DMS153 treated with DMSO at 0.1 percent for 48 hours (cell line): ENCODE measurements at regions not wholly inside any gene's neighbourhood (a gene's known extent, or its start where the extent isn't known, plus 50 kb on each side); places are given as distances from the start of the nearest gene placed in this dataset.

Source experiments
- DNase-seq: peaks from one replicate; lab custom pipeline; 2025; ENCODE audit not compliant: unreplicated experiment; lab: John Stamatoyannopoulos, UW

DNA sequence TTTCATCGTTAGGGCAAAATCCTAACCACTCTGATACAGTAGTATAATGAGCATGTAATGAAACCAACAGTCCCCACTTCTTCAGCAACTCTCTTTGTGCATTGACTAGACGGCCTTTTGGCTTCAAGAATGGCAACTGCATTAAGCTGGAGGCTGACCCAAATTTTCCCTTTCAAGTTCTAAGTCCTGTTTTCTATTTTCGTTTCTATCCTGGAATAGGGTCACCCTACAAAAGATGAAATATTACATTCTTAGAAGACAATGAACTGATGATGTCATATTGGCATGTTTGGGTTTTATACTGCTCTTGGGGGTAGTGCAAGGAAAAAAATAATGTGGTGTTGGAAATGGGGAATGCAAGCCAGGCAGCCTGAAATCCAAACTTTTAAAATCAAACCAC is 254.4 kb downstream of the ETAA1 start:
- no peak for DNase-seq

- DNase-seq = no peak
Observed at GRCh38 chr2:67652679-67653078, 255.5 kb downstream of the ETAA1 start.

- DNase-seq = no peak
Observed at GRCh38 chr2:67656875-67657274, 259.7 kb downstream of the ETAA1 start.

- no peak for DNase-seq
Observed at GRCh38 chr2:67658820-67659219, 261.7 kb downstream of the ETAA1 start.

DNA sequence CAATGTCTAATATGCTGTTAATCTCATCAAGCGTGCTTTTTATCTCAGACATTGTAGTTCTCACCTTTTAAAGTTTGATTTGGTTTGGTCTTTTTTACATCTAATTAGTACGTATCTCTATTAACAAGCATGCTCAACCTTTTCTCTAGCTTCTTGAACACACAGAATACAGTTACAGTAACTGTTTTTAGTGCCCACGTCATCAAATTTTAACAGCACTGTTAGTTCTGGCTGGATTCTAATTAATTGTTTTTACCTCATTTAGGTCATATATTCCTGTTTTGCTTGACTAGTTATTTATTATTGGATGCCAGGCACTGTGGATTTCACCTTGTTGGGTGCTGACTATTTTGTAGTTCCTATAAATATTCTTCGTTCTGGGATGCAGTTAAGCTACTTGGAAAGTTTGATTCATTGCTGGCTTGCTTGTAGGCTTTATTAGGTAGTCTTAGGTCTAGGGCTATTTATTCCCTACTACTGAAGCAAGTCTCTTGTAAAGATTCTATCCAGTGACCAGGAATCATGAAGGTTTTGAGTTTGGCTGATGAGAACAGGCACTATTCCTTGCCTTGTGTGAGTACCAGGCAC is 263.0 kb downstream of the ETAA1 start:
- no peak for DNase-seq

- DNase-seq = no peak
Observed at GRCh38 chr2:67660871-67661270, 263.7 kb downstream of the ETAA1 start.

DNA sequence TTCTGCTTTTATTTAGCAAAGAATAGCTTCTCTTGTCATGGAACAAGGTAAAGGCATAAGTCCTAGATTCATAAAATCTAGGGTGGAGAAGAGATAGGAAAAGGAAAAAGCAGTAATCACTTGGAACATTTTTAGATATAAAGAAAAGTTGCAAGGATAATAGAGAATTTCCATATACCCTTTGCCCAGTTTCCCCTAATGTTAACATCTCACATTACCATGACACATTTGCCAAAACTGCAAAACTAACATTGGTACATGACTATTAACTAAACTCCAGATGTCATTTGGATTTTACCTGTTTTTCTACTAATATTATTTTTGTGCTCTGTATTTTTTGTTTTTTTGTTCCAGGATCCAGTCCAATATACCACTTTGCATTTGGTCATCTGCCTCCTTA is 265.1 kb downstream of the ETAA1 start:
- no peak for DNase-seq

DNA sequence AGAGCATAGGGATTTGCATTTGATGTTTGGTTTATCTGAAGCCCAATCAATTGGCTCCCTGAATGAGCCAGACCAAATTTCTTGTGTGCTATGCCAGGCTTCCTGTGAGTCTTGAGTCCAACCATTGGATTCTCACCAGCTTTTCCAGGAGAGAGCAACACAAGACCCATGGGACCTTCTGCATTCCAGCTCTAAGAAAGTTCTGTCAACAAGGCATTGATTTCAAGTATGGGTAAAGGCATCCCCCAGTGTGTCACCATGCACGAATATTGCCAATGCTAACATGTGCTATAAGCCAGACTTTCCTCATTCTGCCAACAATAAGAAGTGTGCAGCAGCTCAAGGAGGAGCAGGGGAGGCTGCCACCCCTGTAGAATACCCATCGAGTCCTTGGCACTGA is 266.6 kb downstream of the ETAA1 start:
- no peak for DNase-seq

DNA sequence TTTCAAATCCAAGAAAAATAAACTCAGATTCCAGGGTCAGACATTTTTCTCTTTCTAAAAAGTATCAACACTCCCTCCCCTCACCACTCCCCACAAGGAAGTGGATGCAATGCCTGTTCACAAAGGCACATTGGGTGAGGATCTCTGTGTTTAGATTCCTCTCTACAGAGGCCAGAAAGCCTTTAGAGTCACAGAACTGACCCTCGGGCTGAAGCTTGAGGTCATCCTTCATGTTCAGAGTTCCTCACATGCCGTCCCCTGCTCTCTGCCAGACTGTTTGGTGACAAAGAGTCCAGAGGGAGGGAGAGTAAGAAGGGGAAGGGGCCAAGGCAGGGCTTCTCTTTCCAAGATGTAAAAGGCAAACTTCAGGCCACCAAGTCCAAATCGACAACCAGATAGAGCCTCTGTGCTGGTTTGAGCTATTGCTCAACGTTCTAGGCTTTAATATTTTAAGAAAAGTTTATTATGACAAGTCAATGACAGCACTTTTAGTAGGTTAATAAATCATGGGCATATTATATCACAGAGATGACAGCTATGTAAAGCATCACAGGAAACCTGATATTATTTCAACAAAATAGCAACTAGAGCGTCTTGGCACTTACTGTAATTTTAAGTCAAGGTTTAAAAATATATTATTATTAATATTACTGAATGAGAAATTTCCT is 269.4 kb downstream of the ETAA1 start:
- no peak for DNase-seq

DNA sequence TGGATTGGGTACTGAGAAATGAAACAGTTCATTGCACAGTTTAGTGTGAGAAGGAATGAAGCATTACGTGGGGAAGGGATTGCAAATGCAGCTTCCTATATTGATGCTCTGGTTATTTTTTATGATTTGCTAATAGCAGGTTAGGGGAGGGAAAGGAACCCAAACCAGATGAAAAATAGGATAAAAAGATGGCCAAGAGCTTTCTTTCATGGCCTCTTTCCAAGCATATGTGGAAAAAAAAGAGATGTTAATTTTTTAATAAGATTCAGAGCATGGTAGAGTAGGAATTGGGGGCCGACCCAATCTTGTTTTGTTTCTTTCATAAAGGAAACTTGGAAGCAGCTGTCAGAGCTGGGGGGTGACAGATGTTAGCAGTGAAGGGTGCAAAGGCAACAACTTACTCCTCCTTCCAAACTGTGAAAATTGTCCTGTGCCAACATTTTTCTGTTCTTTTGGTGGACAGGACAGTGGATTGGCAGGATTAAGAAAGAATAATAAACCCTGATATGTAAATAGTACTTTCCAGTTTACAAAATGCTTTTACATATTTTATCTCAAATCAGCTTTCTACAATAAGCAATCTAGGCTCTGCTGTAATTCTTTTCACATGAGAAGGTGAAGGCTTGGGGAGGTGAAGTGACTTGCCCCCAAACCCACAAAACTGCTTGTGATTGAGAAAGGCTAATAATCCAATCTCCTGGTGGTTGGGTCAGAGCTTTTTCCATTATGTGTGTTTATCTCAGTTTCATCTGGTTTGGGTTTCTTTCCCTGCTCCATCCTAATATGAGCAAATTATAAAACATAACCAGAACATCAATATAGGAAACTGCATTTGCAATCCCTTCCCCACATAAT is 270.1 kb downstream of the ETAA1 start:
- DNase-seq = no peak

DNA sequence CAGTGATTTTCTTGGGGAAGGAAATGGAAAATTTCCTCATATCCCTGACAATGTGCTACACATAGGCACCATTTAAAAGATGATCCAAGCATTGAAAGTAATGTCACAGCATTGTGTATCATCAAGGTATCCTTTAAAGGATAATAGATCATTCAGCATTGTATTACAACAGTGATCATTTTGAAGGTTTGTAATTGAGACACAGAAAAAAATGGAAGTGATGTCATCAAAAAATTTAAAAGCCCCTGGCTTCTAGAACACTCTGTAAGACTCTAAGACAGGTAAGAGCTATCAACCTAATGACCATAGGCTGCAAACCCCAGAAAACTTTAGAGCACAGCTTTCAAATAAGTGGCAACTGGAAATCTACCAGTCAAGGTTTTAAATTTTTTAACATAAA is 271.4 kb downstream of the ETAA1 start:
- no peak for DNase-seq

GRCh38 chr2:67669168-67669567 is 272.0 kb downstream of the ETAA1 start:
- DNase-seq = no peak

DNA sequence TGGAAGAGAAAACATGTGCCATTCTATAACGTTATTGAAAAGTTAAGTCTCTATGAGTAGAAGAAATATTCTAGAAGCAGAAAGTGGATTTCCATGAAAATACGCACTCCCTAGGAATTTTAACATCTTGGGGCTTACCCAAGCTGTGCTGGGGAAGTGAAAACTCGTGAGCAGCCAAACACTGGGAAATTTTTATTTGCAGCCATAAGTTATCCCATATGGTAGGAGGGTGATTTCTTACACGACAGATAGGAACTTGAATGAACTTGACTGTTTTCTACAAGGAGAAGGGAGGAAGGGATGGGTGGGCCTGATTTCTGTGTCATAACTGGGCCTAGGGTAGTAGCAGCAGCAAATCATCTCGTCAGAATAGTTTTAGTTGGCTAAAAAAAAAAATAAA is 272.6 kb downstream of the ETAA1 start:
- DNase-seq = no peak

GRCh38 chr2:67670747-67671183 is 273.6 kb downstream of the ETAA1 start:
- DNase-seq = no peak

DNA sequence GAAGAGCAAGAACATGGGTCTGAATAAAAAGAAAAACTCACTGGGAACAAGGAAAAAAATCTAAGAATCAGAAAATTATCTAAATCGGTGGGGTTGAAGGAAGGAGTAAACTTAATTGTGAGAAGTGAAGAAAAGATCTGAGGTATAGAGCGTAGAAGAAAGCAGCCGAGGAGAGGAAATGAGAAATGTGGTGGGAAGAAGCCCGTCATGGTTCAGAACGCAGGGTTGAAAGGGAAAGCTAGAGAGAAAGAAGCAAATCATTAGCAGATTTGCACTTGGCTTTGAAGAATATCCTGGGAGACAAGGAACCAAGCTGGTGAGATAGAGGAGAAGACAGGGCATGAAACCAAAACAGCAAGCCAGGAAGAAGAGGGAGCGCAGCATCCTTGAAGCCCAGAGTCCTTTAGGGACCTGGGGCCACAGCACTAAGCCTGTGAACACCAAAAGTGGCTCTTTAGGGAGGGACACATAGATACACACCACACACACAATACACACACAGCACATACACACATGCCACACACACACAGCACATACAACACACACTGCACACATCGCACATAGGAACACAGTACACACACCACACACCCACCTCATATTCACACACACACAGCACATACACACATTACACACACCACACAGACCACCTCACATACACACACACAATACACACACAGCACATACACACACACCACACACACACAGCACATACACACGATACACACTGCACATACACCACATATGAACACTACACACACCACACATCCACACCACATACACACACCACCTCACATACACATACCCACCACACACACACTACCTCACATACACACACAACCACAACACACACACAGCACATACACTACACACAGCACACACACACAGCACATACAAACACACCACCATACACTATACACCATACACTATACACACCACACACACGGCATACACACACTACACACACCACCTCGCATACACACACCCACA is 274.6 kb downstream of the ETAA1 start:
- no peak for DNase-seq

- DNase-seq = no peak
Observed at GRCh38 chr2:67674668-67675067, 277.5 kb downstream of the ETAA1 start.

DNA sequence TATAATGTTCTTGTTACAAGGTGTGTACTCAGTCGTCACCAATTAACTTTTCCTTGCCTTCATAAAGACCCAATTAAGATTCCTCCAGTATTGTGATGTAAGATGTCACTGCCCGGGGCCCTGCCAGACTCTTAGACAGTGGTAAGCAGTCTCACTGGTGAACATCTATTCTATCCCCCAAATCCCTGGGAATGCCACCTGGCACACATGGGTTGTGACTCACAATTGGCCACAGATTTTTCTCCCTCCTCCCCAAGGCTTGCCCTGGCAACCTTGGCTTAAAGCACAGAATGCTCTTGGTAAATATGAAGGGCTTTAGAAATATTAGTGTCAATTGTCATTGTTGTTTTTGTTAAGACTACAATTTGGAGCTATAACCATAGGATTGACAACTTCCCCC is 287.9 kb downstream of the ETAA1 start:
- no peak for DNase-seq

DNA sequence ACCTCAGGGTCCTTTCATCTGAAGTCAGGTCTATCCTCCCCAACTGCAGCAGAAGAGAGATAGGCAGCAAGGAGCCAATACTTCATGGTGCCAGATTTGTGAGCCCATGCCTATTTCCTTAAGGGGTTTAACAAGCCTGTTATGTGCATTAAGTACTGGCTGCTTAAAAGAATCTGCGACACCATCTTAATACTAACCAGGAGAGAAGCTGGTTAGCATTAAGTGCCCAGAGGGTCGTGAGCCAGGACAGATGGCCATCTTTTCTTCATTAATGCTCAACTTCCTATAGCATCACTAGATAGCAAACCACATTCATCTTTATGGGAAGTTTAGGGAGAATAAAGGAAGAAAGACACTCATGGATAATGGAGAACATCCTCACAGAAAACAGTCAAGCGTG is 289.1 kb downstream of the ETAA1 start:
- DNase-seq = no peak

DNA sequence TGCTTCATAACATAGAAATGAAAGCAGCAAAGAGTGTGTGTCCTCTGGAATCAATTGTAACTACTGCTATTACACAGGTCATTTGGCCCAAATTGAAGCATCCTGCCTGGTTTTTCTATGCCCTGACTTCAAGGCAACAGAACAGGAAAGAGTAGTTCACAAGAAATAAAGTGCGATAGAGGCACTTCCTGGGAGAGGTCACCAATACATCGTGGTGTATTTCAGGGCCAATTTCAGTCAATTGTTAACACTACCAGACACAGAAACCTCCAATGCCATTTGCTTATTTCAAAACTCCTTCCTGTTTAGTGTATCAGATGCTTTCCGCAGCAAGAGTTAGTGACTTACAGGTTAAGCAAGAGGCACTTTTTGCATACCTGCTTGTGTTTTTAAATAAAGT is 292.1 kb downstream of the ETAA1 start:
- no peak for DNase-seq

DNA sequence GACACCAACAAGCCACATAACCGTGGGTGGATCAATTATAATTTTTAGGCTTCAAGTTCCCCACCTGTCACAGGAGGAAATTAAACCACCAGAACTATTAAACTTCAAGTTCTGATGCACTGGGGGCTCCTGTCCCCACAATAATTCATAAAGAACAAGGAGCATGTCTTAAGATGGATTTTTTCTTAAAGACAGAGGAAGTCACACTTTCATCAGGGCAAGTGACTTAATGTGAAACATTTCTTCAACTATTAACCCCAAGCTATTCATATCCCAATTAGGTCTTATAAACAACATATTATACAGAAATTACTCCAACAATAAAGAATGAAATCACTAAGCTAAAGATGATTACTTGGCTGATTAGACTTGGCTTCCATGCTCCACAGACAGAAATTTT is 292.5 kb downstream of the ETAA1 start:
- no peak for DNase-seq

- no peak for DNase-seq
Observed at GRCh38 chr2:67694445-67694844, 297.3 kb downstream of the ETAA1 start.
